Left lung (tissue), 4 donors: ENCODE measurements at regions not wholly inside any gene's neighbourhood (a gene's known extent, or its start where the extent isn't known, plus 50 kb on each side); places are given as distances from the start of the nearest gene placed in this dataset.

Experiments used
- ATAC-seq: fragments of 200-7000 bp; cut with Tn5 transposase; one replicate; pipeline ENCODE4 v1.9.1; 2020; ENCODE audit warnings: moderate library complexity
- DNase-seq, 4 donors: peaks; one replicate each; pipeline ENCODE4 v3.0.0-alpha.2; 2013 to 2020
- H3K27ac ChIP-seq, 2 donors: fragments of 200-600 bp; sonication (generic) in 1 of 2; one replicate each; pipeline versions ENCODE4 v1.5.0 to v1.8.0; 2020 to 2021
- H3K27me3 ChIP-seq, 2 donors: fragments of 200-600 bp; sonication (generic) in 1 of 2; one replicate each; pipeline versions ENCODE4 v1.5.0 to v1.8.0; 2020 to 2021
- H3K36me3 ChIP-seq, 2 donors: fragments of 200-600 bp; sonication (generic) in 1 of 2; one replicate each; pipeline versions ENCODE4 v1.5.0 to v1.8.0; 2020 to 2021
- H3K4me1 ChIP-seq, 2 donors: fragments of 200-600 bp; one replicate each; pipeline ENCODE4 v1.8.0; 2021
- H3K4me3 ChIP-seq, 2 donors: fragments of 200-600 bp; sonication (generic) in 1 of 2; one replicate each; pipeline versions ENCODE4 v1.5.0 to v1.8.0; 2020 to 2021; ENCODE audit warnings: mild to moderate bottlenecking in 1 of 2
- H3K9me3 ChIP-seq, 2 donors: fragments of 200-600 bp; sonication (generic) in 1 of 2; one replicate each; pipeline versions ENCODE4 v1.5.0 to v1.8.0; 2020 to 2021
- intact Hi-C, 2 donors: fragments of 100-400 bp; cut with DNase I; formaldehyde crosslinking; loops; one replicate each; pipeline versions ENCODE4 v1.11.2 to v1.14.2; 2022
- TF ChIP-seq, protein P1 (sequence below), 2 donors: fragments of 200-600 bp; sonication (generic) in 1 of 2; IDR thresholded peaks; one replicate each; pipeline versions ENCODE4 v1.5.0 to v1.8.0; 2021; ENCODE audit warnings: antibody characterized with exemption in 2 of 2
- donor health status: DM: no; HTN: yes; CAD: no.
- donor health status: DM: no; HTN: no; CAD: no.

DNA sequence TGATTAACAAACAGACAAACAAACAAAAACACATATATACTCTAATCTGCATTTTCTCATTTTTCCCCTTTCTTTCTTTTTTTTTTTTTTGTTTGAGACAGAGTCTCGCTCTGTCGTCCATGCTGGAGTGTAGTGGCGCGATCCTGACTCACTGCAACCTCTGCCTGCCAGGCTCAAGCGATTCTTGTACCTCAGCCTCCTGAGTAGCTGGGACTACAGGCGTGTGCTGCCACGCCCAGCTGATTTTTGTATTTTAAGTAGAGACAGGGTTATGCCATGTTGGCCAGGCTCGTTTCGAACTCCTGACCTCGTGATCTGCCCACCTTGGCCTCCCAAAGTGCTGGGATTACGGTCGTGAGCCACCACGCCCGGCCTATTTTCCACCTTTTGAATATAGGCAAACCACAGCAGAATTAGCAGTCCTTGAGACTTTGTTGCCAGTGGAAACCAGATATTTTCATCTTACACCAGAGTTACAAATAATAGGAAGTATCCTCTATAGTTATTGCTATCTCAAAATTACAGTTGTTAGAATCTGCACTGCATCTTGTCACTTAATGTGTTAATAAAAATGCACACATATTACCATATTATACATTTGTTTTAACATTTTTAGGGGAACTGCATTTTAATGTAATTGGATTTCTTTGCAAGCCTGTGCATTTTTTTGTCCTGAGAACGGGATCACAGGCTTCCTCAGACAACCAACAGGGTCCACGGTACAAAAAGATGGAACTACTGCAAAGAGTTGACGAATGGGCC lies 208.2 kb upstream of the ZNF217 start:
- no peaks in the 10 kb centered on the region for H3K9me3 ChIP-seq
- DNase-seq: no peak
- no peaks in the 10 kb centered on the region for H3K4me1 ChIP-seq
- no peaks in the 10 kb centered on the region for H3K27me3 ChIP-seq
- no peak overlapping the region for H3K4me3 ChIP-seq
- intact Hi-C loops: no loop called here
- no peak for ATAC-seq
- H3K36me3 ChIP-seq: no peaks in the 10 kb centered on the region
- TF ChIP-seq, protein P1, sequence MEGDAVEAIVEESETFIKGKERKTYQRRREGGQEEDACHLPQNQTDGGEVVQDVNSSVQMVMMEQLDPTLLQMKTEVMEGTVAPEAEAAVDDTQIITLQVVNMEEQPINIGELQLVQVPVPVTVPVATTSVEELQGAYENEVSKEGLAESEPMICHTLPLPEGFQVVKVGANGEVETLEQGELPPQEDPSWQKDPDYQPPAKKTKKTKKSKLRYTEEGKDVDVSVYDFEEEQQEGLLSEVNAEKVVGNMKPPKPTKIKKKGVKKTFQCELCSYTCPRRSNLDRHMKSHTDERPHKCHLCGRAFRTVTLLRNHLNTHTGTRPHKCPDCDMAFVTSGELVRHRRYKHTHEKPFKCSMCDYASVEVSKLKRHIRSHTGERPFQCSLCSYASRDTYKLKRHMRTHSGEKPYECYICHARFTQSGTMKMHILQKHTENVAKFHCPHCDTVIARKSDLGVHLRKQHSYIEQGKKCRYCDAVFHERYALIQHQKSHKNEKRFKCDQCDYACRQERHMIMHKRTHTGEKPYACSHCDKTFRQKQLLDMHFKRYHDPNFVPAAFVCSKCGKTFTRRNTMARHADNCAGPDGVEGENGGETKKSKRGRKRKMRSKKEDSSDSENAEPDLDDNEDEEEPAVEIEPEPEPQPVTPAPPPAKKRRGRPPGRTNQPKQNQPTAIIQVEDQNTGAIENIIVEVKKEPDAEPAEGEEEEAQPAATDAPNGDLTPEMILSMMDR (IDR thresholded peaks at IDR 0.05): no peak
- no peak overlapping the region for H3K27ac ChIP-seq

DNA sequence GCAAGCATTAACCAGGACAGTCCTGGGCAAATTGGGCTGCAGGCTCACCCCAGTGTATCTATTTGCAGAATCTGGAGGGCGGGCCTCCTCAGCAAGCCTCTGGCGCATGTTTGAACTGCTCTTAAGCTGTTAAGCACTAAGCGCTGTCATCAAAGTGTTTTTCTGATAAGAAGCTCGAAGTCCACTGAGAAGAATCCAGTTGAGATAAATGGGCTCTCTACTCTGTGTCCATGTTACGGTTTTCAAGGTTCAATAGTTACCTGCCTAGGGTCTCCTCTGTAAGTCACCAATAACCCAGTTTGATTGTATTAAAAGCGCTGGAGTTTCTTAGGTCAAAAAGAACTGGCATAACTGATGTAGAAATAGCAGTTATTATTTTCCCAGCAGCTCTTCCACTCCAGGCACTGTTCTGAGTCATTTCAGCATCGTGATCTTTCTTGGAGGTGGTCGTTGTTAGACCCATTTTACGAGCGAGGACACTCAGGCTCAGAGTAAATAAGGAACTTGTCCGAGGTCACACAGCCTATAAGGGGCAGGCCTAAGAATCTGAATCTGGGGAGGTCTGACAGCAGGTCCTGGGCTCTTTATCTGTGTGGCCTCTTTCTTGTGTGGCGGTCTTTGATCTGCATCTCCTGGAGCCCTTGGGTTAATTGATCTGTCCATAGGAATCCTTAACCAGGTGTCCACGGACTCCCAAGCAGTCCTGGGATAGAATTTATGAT lies 207.4 kb upstream of the ZNF217 start:
- intact Hi-C loops: no loop called here
- Histone ChIP-seq H3K4me3 (no peak overlapping the region), H3K9me3 (no peaks in the 10 kb centered on the region), H3K36me3 (no peaks in the 10 kb centered on the region), H3K27me3 (no peaks in the 10 kb centered on the region), H3K27ac (no peak overlapping the region), H3K4me1 (no peaks in the 10 kb centered on the region)
- ATAC-seq: peak; percentile 84
- peak in 1 of 4 donors; percentile 41 for DNase-seq
- TF ChIP-seq, protein P1 (IDR thresholded peaks at IDR 0.05): no peak

DNA sequence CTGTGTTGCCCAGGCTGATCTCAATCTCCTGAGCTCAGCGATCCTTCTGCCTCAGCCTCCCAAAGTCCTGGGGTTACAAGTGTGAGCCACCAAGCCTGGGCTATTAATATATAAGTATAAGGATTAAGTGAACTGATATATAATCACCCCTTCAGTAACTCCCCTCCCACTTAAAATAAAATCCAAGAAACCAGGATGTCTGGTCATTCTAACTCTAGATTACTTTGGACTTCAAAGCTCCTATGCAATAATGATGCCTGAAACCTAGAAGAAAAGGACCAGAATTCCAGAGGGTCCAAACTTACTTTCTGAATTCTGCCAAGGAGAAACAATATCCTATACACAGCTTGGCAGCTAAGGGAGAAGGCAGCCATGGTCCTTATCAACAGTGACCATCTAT lies 206.8 kb upstream of the ZNF217 start:
- Histone ChIP-seq H3K27me3 (no peaks in the 10 kb centered on the region), H3K9me3 (no peaks in the 10 kb centered on the region), H3K4me1 (no peaks in the 10 kb centered on the region), H3K4me3 (no peak overlapping the region), H3K36me3 (no peaks in the 10 kb centered on the region), H3K27ac (no peak overlapping the region)
- intact Hi-C loops: no loop called here
- no peak for DNase-seq
- TF ChIP-seq, protein P1 (IDR thresholded peaks at IDR 0.05): no peak
- ATAC-seq: no peak

DNA sequence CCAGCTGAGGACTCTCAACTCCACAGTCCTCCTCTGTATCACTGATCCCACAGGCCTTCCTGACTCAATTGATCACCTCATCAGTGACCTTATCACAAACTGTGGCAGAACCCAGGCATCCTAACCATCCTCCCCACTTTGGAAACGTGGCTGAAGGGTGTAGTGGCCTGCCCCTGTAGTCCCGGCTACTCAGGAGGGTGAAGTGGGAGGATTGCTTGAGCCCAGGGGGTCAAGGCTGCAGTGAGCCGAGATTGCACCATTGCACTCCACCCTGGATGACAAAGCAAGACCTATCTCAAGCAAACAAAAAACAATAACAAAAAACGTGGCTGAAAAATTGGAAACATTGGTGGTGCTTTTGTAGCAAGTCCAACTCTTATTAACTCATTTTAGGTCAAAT lies 203.4 kb upstream of the ZNF217 start:
- no peaks in the 10 kb centered on the region for H3K27me3 ChIP-seq
- H3K4me1 ChIP-seq: no peaks in the 10 kb centered on the region
- no peak overlapping the region for H3K27ac ChIP-seq
- H3K9me3 ChIP-seq: no peaks in the 10 kb centered on the region
- TF ChIP-seq, protein P1 (IDR thresholded peaks at IDR 0.05): no peak
- ATAC-seq (no peak), DNase-seq (no peak)
- intact Hi-C loops: no loop called here
- H3K4me3 ChIP-seq: no peak overlapping the region
- H3K36me3 ChIP-seq: no peaks in the 10 kb centered on the region

DNA sequence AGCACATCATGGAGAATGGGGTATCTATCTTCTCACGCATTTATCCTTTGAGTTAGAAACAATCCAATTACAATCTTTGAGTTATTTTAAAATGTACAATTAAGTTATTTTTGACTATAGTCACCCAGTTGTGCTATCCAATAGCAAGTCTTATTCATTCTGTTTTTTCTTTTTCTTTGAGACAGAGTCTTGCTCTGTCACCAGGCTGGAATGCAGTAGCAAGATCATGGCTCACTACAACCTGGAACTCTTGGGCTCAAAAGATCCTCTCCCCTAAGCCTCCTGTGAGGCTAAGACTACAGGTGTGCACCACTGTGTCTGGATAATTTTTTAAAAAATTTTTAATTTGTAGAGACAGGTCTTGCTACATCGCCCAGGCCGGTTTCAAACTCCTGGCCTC lies 201.5 kb upstream of the ZNF217 start:
- Histone ChIP-seq H3K27me3 (no peaks in the 10 kb centered on the region), H3K9me3 (no peaks in the 10 kb centered on the region), H3K36me3 (no peaks in the 10 kb centered on the region), H3K4me3 (no peak overlapping the region), H3K27ac (no peak overlapping the region), H3K4me1 (no peaks in the 10 kb centered on the region)
- ATAC-seq (no peak), DNase-seq (no peak)
- TF ChIP-seq, protein P1 (IDR thresholded peaks at IDR 0.05): no peak
- intact Hi-C loops: no loop called here
